ENCODE measurements at regions not wholly inside any gene's neighbourhood (a gene's known extent, or its start where the extent isn't known, plus 50 kb on each side); places are given as distances from the start of the nearest gene placed in this dataset.

GRCh38 chr2:78318275-78318674, 707.2 kb upstream of the REG3G start:
- TF ChIP-seq EZH2 (IDR thresholded peaks at IDR 0.05; ENCODE audit: borderline replicate concordance, low read depth, low read length, severe bottlenecking) (no peak), CTCF (IDR thresholded peaks at IDR 0.05; ENCODE audit: borderline replicate concordance, extremely low read depth, low read length, poor library complexity, severe bottlenecking) (no peak)

All from DND-41 (cell line).